GM19023 (cell line): ENCODE measurements at regions not wholly inside any gene's neighbourhood (a gene's known extent, or its start where the extent isn't known, plus 50 kb on each side); places are given as distances from the start of the nearest gene placed in this dataset.

Experiments used
- ATAC-seq: cut with Tn5 transposase; IDR thresholded peaks from one replicate; pipeline ENCODE4 v1.9.1; 2021; ENCODE audit warnings: mild to moderate bottlenecking, moderate library complexity; ENCODE audit not compliant: unreplicated experiment

- no peak for ATAC-seq
Measured at GRCh38 chr18:76771192-76771799, 51.1 kb upstream of the ZNF236 start.

- ATAC-seq, result no peak
Measured at GRCh38 chr18:76767954-76768353, 54.4 kb upstream of the ZNF236 start.

DNA sequence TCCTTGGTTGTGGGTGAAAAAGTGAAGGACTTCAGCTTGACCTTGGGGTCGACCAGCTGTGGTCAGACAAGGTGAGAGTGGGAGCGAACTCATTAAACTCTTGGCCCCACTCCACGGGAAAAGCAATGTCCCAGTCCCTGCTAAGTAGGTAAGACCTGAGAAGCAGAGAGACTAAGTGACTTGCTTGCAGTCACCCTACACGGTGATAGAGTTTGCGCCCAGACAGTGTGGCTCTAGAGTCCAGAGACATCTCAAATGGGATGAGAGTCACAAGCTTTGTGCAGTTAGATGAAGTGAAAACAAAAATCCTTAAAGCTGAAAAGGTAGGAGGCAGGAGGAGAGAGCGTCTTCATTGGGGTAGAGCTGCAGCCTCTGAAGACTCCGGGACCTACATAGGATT, 55.9 kb upstream of the ZNF236 start:
- ATAC-seq, result no peak

DNA sequence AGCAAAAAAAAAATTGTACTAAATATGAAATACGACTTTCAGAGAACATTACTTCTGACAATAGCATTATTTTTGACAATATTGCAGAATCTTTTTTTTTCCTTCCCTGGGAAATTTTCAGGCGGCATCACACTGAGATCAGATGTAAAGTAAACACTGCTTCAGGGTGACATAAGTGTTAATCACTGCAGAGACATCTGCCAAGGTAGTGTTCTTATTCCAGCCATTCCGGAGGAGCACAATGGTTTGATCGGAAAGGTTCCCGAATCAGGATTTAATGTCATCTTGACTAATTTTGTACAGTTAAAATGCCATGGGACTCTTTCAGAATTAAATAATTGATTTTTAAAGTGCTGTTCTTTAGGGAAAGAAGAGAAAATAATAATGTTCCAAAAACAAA, 56.7 kb upstream of the ZNF236 start:
- no peak for ATAC-seq

- ATAC-seq, result no peak
Measured at GRCh38 chr18:76764291-76764901, 58.0 kb upstream of the ZNF236 start.

DNA sequence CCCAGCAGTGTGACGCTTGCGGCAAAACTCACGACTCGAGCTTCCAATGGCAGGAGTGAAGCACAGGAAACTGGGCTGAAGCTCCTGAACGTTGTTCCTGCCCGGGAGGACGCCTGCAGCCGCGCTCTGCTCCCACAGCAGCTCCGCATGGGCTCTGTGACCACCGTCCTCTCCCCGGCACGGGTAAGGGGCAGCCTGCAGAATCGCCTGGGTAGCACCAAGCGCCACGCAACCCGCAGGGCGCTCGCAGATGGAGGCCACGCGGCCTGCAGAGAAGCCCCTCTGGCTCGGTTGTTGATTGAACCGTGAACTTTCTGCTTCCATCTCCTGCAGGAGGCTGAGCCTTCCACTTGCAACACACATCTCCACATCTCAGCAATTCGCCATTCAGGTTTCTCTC, 63.3 kb upstream of the ZNF236 start:
- ATAC-seq, result no peak

GRCh38 chr18:76757925-76758324, 64.4 kb upstream of the ZNF236 start:
- no peak for ATAC-seq

DNA sequence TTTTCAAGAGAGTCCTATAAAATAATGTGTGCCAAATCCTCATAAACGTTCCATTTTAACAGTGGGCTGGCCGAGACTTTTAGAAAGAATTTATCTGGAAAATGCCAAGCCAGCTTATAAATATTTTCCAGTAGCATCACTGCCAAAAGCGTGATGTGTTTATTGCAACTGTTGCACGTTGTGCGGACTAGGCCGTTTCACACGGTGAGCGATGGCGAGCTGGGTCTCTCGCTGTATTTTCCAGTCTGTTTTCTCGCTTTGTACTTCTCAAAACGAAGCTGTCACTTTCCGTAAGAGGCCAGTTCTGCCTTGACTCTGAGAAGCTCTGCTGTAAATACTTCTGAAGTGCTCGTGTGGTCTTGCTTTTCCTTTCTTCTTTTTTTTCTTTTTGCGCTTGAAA, 65.0 kb upstream of the ZNF236 start:
- ATAC-seq, result no peak

- no peak for ATAC-seq
Measured at GRCh38 chr18:76756531-76757253, 65.7 kb upstream of the ZNF236 start.

GRCh38 chr18:76754351-76754750, 68.0 kb upstream of the ZNF236 start:
- no peak for ATAC-seq

DNA sequence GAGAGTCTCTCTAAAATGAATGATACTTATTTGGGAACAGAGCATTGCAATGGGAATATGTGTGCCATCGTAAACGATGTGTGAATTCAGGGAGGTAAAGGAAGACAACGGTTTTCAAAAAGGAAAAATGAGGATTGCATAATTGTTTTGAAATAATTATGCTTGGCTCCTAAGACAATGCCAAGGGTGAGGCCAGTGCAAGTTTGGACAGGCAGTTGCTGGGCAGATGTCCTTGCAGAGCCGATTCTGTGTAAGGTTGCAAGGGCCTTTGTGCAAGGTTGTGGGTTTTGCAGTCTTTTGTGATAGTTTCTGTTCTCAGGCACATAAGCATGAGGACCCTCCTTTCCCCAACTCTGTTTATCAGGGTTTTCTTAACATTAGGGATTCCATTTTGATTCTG, 70.0 kb upstream of the ZNF236 start:
- no peak for ATAC-seq

DNA sequence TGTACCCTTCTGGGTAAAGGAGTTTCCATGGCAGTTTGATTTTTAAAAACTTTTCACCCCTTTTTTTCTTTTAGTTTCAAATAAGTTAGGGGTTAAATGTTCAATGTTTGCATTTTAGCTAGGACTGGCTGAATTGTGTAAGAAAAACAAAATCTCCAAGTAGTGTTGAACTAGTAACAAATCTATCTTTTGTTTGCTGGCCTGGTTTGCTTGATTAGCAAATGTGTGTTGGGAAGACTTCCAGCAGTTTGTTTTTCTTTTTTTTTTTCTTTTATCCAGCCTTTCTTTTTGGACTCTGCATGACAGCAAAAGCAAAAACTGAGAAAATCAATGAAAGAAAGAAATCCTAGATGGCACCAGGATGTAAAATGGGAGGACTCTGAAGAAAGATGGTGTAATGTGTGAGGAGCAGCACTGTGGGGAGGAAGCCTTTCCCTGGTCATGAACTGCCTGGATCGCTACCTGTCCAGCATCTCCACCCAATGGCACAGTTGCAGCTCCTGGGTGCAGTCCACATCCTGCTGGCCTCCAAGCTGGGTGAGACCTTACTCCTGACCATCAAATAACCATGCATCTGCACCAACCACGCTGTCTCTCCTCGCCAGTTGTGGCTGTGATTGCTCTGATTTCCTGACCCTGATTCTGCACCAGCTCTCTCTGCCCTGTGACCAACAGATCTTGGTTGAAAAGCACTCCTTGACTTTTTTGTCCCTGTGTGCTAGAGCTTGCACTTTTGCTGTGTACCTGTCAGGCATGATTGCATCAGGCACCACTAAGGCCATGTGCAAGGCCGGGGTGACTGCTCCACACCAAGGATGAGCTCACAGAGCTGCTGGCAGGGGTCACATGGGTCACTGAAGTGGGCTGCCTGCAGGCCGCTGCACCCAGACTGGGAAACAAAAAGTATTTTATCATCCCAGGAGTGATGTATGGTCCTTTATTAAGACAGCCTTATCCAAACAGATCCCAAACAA, 71.2 kb upstream of the ZNF236 start:
- ATAC-seq, result no peak

- ATAC-seq, result no peak
Measured at GRCh38 chr18:76750269-76750668, 72.1 kb upstream of the ZNF236 start.

GRCh38 chr18:76747676-76748075, 74.7 kb upstream of the ZNF236 start:
- no peak for ATAC-seq

- ATAC-seq, result no peak
Measured at GRCh38 chr18:76741346-76741745, 81.0 kb upstream of the ZNF236 start.

DNA sequence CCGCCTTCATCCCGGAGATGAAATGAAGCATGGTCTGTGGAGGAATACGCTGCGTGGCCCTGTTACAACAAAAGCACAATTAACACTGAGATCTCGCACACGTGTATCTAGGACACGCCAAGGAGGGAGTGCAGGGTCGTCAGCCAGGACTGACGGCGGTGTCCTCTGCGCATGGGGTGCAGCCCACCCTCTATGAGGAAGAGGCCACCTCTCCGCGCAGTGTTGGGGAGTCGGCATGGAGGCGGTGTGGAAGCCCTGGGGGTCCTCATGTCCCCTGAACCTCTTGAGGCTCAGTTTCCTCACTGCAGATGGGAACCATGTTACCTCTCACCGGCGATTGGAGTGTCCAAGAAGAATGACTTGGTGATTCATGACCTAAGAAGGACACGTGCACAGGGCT, 86.0 kb upstream of the ZNF236 start:
- no peak for ATAC-seq

DNA sequence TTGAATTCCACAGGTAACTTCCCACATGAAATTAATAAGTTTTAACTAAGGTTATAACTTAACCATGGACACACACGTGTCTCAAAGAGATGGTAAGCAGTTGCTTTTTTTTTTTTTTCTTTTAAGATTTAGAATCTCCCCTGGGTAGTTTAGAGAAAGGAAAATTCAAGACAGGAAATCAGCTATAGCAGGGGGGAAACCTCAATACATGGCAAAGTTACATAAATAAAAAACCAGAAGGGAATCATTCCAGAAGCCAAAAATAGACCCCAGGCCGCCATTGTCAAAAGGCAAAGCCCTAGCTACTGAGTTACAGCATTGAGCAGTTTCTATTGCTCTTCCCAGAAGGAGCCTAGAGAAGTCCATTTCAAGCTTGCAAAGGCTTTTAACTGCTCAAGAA, 91.5 kb upstream of the ZNF236 start:
- no peak for ATAC-seq

- ATAC-seq, result no peak
Measured at GRCh38 chr18:76727589-76727988, 94.8 kb upstream of the ZNF236 start.

DNA sequence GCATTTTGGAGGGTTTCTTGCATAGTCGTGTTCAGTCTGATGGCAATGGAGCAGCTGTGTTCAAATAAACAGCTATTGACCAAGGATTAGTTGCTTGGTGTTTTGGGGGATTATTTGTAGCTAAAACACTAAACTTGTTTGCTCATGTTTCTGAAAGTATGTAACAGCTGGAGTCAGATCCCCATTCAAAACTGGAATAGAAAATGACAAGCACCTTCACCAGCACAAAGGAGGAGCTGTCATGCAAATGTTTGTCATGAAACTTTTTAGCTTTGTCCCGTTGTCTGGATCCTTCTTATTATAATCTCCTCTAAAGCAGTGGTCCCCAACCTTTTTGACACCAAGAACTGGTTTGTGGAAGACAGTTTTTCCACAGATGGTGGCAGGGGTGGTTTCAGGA, 96.9 kb upstream of the ZNF236 start:
- ATAC-seq, result no peak

DNA sequence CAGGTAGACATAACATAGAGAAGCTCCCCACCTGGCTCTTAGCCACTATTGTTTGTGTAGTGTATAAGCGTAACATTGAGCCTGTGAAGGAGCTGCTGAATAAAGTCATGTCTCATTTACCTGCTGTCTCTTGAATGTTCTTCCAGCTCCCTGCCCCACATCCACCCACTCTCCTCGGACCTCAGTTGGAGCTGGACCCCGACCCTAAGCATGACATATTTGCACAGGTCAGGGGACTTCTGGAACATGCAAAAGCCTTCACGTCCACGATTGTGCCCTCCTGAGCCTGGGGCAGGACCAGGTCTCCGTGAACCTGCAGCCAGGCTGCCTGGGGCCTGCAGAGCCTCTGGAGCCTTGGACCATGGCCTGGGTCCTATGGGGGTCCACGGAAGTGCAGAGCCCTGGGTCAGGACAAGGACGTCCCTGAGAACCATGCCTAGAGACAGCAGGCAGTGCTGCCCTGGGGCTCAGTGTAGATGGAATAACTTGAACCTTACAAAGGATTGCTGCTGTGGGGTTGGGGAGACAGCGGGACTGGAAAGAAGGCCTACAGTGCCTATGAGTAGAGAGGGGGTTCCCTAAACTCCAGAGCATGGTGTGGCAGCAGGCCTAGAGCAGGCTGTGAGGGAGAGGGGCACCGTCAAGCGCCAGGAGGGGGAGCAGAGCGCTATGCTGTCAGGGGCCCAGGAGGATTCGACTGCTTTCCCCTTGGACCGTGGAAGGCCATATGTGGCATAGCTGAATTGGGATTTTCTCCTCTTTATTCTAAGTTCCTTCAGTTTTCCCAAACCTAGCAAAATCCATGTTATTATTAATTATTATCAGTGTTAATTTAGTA, 99.9 kb upstream of the ZNF236 start:
- ATAC-seq, result no peak
